Common myeloid progenitor, CD34-positive (primary cell): ENCODE measurements at regions not wholly inside any gene's neighbourhood (a gene's known extent, or its start where the extent isn't known, plus 50 kb on each side); places are given as distances from the start of the nearest gene placed in this dataset.
"Not testable (repeated sequence)": the region's sequence is repeated elsewhere in the genome, so short reads cannot be mapped to it uniquely, and the experiment has no call there.

Experiments used
- CTCF ChIA-PET: fragments of 350-600 bp; sonication (Branson Sonifier 250); formaldehyde crosslinking; loops from one replicate; lab custom pipeline; 2021; ENCODE audit warnings: antibody characterized with exemption; lab: Charles Lee
- POLR2A ChIA-PET: fragments of 350-600 bp; sonication (Branson Sonifier 250); formaldehyde crosslinking; loops from one replicate; lab custom pipeline; 2021; ENCODE audit warnings: antibody characterized with exemption; lab: Charles Lee
- DNase-seq, 3 donors: peaks; one replicate each; pipeline versions ENCODE4 v3.0.0 to v3.0.0-alpha.2; 2013
- H3K27ac ChIP-seq, 2 experiments: 1 replicate in 1 of 2; 2 replicates in 1 of 2; pipeline ENCODE4 v1.7.0; 2013; ENCODE audit warnings: inconsistent platforms in 2 of 2, low read length in 2 of 2, mild to moderate bottlenecking in 2 of 2, low read depth in 1 of 2, moderate library complexity in 1 of 2; ENCODE audit not compliant: severe bottlenecking in 2 of 2, insufficient read depth in 1 of 2, poor library complexity in 1 of 2
- H3K27me3 ChIP-seq, 5 experiments: replicated peaks in 2 of 5; 1 replicate in 3 of 5; 2 replicates in 2 of 5; pipeline versions ENCODE4 v1.6.1 to v1.7.0; 2013; ENCODE audit warnings: low read length in 4 of 5, mild to moderate bottlenecking in 2 of 5, moderate library complexity in 2 of 5, inconsistent platforms in 1 of 5; ENCODE audit not compliant: insufficient read depth in 5 of 5, control insufficient read depth in 4 of 5
- H3K36me3 ChIP-seq, 4 experiments: 1 replicate in 2 of 4; 2 replicates in 2 of 4; pipeline versions ENCODE4 v1.6.1 to v1.7.0; 2013; ENCODE audit warnings: low read length in 3 of 4, control low read depth in 1 of 4, mild to moderate bottlenecking in 1 of 4; ENCODE audit not compliant: control insufficient read depth in 4 of 4, insufficient read depth in 4 of 4
- H3K4me1 ChIP-seq, 4 experiments: 1 replicate in 3 of 4; 2 replicates in 1 of 4; pipeline versions ENCODE4 v1.6.1 to v1.7.1; 2013; ENCODE audit warnings: low read length in 3 of 4, mild to moderate bottlenecking in 3 of 4, control low read depth in 1 of 4, inconsistent platforms in 1 of 4, moderate library complexity in 1 of 4; ENCODE audit not compliant: control insufficient read depth in 4 of 4, insufficient read depth in 4 of 4; ENCODE audit errors: control extremely low read depth in 1 of 4
- H3K4me3 ChIP-seq, 7 experiments: 1 replicate in 4 of 7; 2 replicates in 3 of 7; pipeline versions ENCODE4 v1.5.1 to v1.7.0; 2013; ENCODE audit warnings: mild to moderate bottlenecking in 7 of 7, low read length in 6 of 7, moderate library complexity in 6 of 7, inconsistent platforms in 2 of 7, low read depth in 2 of 7, control low read depth in 1 of 7; ENCODE audit not compliant: insufficient read depth in 4 of 7, control insufficient read depth in 1 of 7; ENCODE audit errors: extremely low read depth in 1 of 7
- H3K9me3 ChIP-seq, 5 experiments: 1 replicate in 4 of 5; 2 replicates in 1 of 5; pipeline versions ENCODE4 v1.6.1 to v1.7.1; 2013; ENCODE audit warnings: low read length in 4 of 5, mild to moderate bottlenecking in 2 of 5, inconsistent platforms in 1 of 5, low read depth in 1 of 5, moderate library complexity in 1 of 5; ENCODE audit not compliant: control insufficient read depth in 4 of 5, insufficient read depth in 2 of 5; ENCODE audit errors: control extremely low read depth in 1 of 5
- WGBS: methylation state at CpG from one replicate; pipeline ENCODE4 v1.1.5; 2013; ENCODE audit not compliant: insufficient coverage; 5-methylcytosine and 5-hydroxymethylcytosine counted together

DNA sequence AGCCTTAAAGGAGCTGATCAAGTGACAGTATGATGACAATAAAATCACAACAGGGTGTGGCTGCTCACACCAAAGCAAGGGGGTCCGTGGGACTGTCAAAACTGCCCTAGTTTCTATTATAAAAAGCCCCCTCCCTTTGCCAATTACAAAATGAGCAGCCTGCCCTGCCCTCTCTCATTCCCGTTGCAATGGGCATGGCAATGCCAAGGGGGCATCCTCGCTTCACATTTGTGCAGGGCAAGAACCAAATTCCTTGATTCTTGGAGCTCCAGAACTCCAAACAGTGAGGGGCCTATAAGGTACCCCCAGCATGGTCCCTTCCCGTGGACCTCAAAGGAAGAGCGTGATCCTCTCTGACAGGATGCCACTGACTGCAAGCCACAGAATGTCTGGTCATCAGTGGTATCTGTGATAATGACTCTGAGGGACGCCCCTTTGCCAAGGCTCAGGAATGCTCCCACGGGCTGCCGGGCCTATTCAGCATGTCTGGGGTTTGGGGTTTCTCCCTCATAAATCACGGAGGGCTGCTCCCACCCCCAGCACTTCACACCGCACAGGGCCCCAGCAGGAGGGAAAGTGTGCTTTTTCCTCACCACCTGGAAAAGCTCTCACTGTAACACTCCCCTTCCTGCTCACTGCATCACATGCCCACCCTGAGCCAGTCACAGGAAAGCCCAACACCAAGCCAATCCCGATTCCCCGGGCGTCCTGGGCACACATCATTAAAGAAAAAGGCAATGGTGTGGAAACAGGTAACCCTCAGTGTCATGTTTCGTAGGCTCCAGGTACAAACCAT lies 105.1 kb upstream of the TRPM1 start:
- WGBS = 80% methylated on average over 11 of the region's 14 CpGs
- DNase-seq = no peak
- Histone ChIP-seq H3K27ac (no peak overlapping the region), H3K9me3 (peaks cover 0 to 5% (median 0%) of the 10 kb centered on the region in 5 experiments), H3K4me3 (no peak overlapping the region), H3K36me3 (no peaks in the 10 kb centered on the region), H3K27me3 (no peaks in the 10 kb centered on the region), H3K4me1 (no peaks in the 10 kb centered on the region)
- ChIA-PET CTCF (interaction anchor here (1.1 to 1.7 kb wide), 4 partner anchors 8 to 282 kb away, joined by 3 to 10 read pairs (median 3); no protein-coding TSS in a partner anchor), POLR2A (no interaction called here)

DNA sequence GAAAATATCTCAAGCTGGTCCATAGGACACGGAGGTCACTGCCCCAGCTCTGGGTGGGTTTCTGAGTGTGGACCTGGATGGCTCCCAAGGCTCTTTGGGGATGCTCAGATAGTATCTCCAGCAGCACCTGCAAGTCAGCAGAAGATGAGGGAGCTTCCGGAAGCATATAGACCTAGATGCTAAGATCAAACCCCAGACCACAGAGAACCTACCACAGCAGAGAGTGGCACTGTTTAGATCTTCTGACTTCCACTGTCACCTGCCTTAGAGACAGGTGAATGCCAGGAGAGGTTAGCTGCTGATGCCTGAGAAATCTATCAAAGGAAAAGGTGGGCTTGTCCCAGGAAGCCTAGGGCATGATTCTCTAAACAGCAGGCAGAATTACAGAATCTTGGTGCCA lies 105.7 kb upstream of the TRPM1 start:
- Histone ChIP-seq H3K36me3 (no peaks in the 10 kb centered on the region), H3K27ac (no peak overlapping the region), H3K4me1 (peaks cover 0 to under 1% (median 0%) of the 10 kb centered on the region in 4 experiments), H3K4me3 (no peak overlapping the region), H3K9me3 (peaks cover 0 to 5% (median 0%) of the 10 kb centered on the region in 5 experiments), H3K27me3 (no peaks in the 10 kb centered on the region)
- DNase-seq = no peak
- 100% methylated on average over 1 of the region's 2 CpGs for WGBS
- ChIA-PET CTCF (interaction anchor here (1.3 kb wide), 2 partner anchors 228 to 231 kb away, joined by 3 read pairs; no protein-coding TSS in a partner anchor), POLR2A (no interaction called here)

DNA sequence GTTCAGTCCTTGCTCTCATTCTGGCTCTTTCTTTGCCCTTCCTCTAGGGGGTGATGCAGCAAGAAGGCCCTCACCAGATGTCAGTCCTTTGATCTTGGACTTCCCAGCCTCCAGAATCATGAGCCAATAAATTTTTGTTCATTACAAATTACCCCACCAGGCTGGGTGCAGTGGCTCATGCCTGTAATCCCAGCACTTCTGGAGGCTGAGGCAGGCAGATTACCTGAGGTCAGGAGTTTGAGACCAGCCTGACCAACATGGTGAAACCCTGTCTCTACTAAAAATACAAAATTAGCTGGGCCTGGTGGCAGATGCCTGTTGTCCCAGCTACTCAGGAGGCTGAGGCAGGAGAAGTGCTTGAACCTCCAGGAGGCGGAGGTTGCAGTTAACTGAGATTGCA lies 106.3 kb upstream of the TRPM1 start:
- POLR2A ChIA-PET, H3K9me3 ChIP-seq, CTCF ChIA-PET, H3K27ac ChIP-seq, DNase-seq, H3K4me1 ChIP-seq, H3K4me3 ChIP-seq, H3K27me3 ChIP-seq, H3K36me3 ChIP-seq: not testable (repeated sequence)
- no CpG with 5 or more reads among the region's 1 CpG for WGBS

GRCh38 chr15:31208817-31209216 lies 107.3 kb upstream of the TRPM1 start:
- CTCF ChIA-PET = interaction anchor here (1.4 kb wide), 1 partner anchor 280 kb away, joined by 6 read pairs; no protein-coding TSS in a partner anchor

GRCh38 chr15:31211353-31211752 lies 109.8 kb upstream of the TRPM1 start:
- H3K4me1 ChIP-seq = peaks cover 0 to 29% (median 11%) of the 10 kb centered on the region in 4 experiments
- H3K27ac ChIP-seq = no peak overlapping the region
- WGBS = 96% methylated on average over 3 of the region's 4 CpGs
- H3K36me3 ChIP-seq = no peaks in the 10 kb centered on the region
- POLR2A ChIA-PET = no interaction called here
- DNase-seq = no peak
- H3K9me3 ChIP-seq = peaks cover 0 to 5% (median 0%) of the 10 kb centered on the region in 5 experiments
- H3K27me3 ChIP-seq = no peaks in the 10 kb centered on the region
- no peak overlapping the region for H3K4me3 ChIP-seq
- CTCF ChIA-PET = interaction anchor here (1.3 to 5.4 kb wide), 2 partner anchors 227 to 278 kb away, joined by 4 to 40 read pairs; no protein-coding TSS in a partner anchor

More at GRCh38 chr15:31208817-31209216, 107.3 kb upstream of the TRPM1 start:
- no CpG with 5 or more reads among the region's 3 CpGs for WGBS
- no peak overlapping the region for H3K4me3 ChIP-seq
- POLR2A ChIA-PET = no interaction called here
- H3K27ac ChIP-seq = no peak overlapping the region
- no peaks in the 10 kb centered on the region for H3K36me3 ChIP-seq
- no peaks in the 10 kb centered on the region for H3K27me3 ChIP-seq
- H3K9me3 ChIP-seq = peaks cover 0 to 5% (median 0%) of the 10 kb centered on the region in 5 experiments
- H3K4me1 ChIP-seq = peaks cover 0 to 9% (median 0%) of the 10 kb centered on the region in 4 experiments
- DNase-seq = no peak

DNA sequence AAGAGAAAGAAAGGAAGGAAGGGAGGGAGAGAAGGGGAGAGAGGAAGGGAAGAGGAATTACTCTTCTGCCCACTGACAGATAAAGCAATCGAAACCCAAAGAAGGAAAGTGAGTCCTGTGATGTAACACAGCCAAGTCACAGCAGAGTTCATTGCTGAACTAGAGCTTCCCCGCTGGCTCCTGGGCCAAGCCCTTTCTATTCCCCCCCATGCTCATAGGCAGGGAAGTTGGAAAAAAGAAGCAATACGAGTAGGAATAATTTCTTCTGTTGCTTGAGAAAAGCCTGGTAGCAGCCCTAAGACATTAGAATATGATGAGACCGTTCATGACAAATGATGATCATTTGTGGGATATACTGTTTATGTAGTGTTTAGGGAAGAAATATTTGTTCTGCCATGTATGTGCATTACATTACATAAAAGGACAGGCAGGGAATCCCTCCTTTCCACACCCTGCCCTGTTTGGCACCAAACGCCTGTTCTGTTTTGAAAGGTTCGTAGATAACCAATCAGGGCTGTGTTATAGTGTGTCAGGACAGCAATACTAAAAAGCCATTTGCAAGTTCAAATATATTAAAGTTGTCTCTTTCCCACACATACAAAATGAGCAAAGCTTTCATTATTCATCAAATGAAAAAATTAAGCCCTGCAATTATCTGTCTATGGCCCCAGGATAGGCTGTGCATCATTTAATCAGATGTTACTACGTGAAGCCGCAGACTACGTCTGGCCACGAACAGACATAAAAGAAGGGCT lies 111.0 kb upstream of the TRPM1 start:
- 97% methylated on average over 7 of the region's 10 CpGs for WGBS
- no peak overlapping the region for H3K4me3 ChIP-seq
- ChIA-PET CTCF (interaction anchor here (1.2 to 5.4 kb wide), 2 partner anchors 91 to 277 kb away, joined by 3 to 40 read pairs; no protein-coding TSS in a partner anchor), POLR2A (no interaction called here)
- DNase-seq = no peak
- no peaks in the 10 kb centered on the region for H3K36me3 ChIP-seq
- no peaks in the 10 kb centered on the region for H3K27me3 ChIP-seq
- H3K27ac ChIP-seq = no peak overlapping the region
- peaks cover 3 to 39% (median 17%) of the 10 kb centered on the region in 4 experiments for H3K4me1 ChIP-seq
- H3K9me3 ChIP-seq = peaks cover 0 to 5% (median 0%) of the 10 kb centered on the region in 5 experiments
